ENCODE measurements at regions not wholly inside any gene's neighbourhood (a gene's known extent, or its start where the extent isn't known, plus 50 kb on each side); places are given as distances from the start of the nearest gene placed in this dataset.

- TF ChIP-seq CTCF (IDR thresholded peaks at IDR 0.05) = no peak
- TF ChIP-seq POLR2A (IDR thresholded peaks at IDR 0.05; ENCODE audit: low read depth) = no peak
- TF ChIP-seq POLR2AphosphoS5 (IDR thresholded peaks at IDR 0.05) = no peak
- no peak for TF ChIP-seq EP300 (IDR thresholded peaks at IDR 0.05)
- Histone ChIP-seq H3K27me3 (no peaks in the 10 kb centered on the region), H3K4me1 (no peaks in the 10 kb centered on the region), H3K36me3 (no peaks in the 10 kb centered on the region), H3K9me3 (no peaks in the 10 kb centered on the region), H3K27ac (replicated peaks in 1 of 4) (no peak overlapping the region), H3K4me3 (no peak overlapping the region)
- 81% methylated on average over 7 of the region's 7 CpGs for WGBS
- intact Hi-C loops (cut with DNase I) = no loop called here
- no peak for DNase-seq (ENCODE audit: extremely low spot score)
These were observed 283.2 kb upstream of the ARGLU1 start for GRCh38 chr13:106850973-106851650.

GRCh38 chr13:106846571-106847448 is 278.9 kb upstream of the ARGLU1 start:
- 93% methylated on average over 5 of the region's 5 CpGs for WGBS
- no peaks in the 10 kb centered on the region for H3K27me3 ChIP-seq
- intact Hi-C loops (cut with DNase I) = no loop called here
- H3K9me3 ChIP-seq = no peaks in the 10 kb centered on the region
- H3K4me1 ChIP-seq = no peaks in the 10 kb centered on the region
- H3K4me3 ChIP-seq = no peak overlapping the region
- no peaks in the 10 kb centered on the region for H3K36me3 ChIP-seq
- no peak for DNase-seq (ENCODE audit: extremely low spot score)
- TF ChIP-seq CTCF (IDR thresholded peaks at IDR 0.05) (no peak), POLR2AphosphoS5 (IDR thresholded peaks at IDR 0.05) (no peak), POLR2A (IDR thresholded peaks at IDR 0.05; ENCODE audit: low read depth) (no peak), EP300 (IDR thresholded peaks at IDR 0.05) (no peak)
- no peak overlapping the region for H3K27ac ChIP-seq (replicated peaks in 1 of 4)

- peaks cover 0 to 8% (median 0%) of the 10 kb centered on the region in 4 donors for H3K4me1 ChIP-seq
- intact Hi-C loops (cut with DNase I) = no loop called here
- WGBS = 70% methylated on average over 4 of the region's 4 CpGs
- no peaks in the 10 kb centered on the region for H3K27me3 ChIP-seq
- H3K4me3 ChIP-seq = no peak overlapping the region
- no peak for TF ChIP-seq EP300 (IDR thresholded peaks at IDR 0.05)
- TF ChIP-seq CTCF (IDR thresholded peaks at IDR 0.05) = no peak
- TF ChIP-seq POLR2AphosphoS5 (IDR thresholded peaks at IDR 0.05) = no peak
- no peak for TF ChIP-seq POLR2A (IDR thresholded peaks at IDR 0.05; ENCODE audit: low read depth)
- no peak for DNase-seq (ENCODE audit: extremely low spot score)
- H3K36me3 ChIP-seq = no peaks in the 10 kb centered on the region
- H3K9me3 ChIP-seq = no peaks in the 10 kb centered on the region
- no peak overlapping the region for H3K27ac ChIP-seq (replicated peaks in 1 of 4)
These were observed 268.4 kb upstream of the ARGLU1 start for GRCh38 chr13:106836186-106836802.

GRCh38 chr13:106835477-106835876 is 267.5 kb upstream of the ARGLU1 start:
- TF ChIP-seq EP300 (IDR thresholded peaks at IDR 0.05) (no peak), POLR2AphosphoS5 (IDR thresholded peaks at IDR 0.05) (no peak), CTCF (IDR thresholded peaks at IDR 0.05) (no peak), POLR2A (IDR thresholded peaks at IDR 0.05; ENCODE audit: low read depth) (no peak)
- WGBS = 48% methylated on average over 1 of the region's 1 CpG
- no peak for DNase-seq (ENCODE audit: extremely low spot score)
- H3K9me3 ChIP-seq = no peaks in the 10 kb centered on the region
- no peak overlapping the region for H3K27ac ChIP-seq (replicated peaks in 1 of 4)
- H3K4me3 ChIP-seq = no peak overlapping the region
- H3K27me3 ChIP-seq = no peaks in the 10 kb centered on the region
- intact Hi-C loops (cut with DNase I) = no loop called here
- H3K4me1 ChIP-seq = peaks cover 0 to 8% (median 0%) of the 10 kb centered on the region in 4 donors
- no peaks in the 10 kb centered on the region for H3K36me3 ChIP-seq
